Keratinocyte (primary cell): ENCODE measurements at regions not wholly inside any gene's neighbourhood (a gene's known extent, or its start where the extent isn't known, plus 50 kb on each side); places are given as distances from the start of the nearest gene placed in this dataset.
A peak's percentile ranks its signal among the peaks of the same experiment; 100 is the strongest.
"Not testable (repeated sequence)": the region's sequence is repeated elsewhere in the genome, so short reads cannot be mapped to it uniquely, and the experiment has no call there.

ENCODE experiments used
- DNase-seq: peaks from one replicate; pipeline ENCODE4 v3.0.0-alpha.2; 2011; ENCODE audit warnings: low read depth, missing footprints, low spot score
- FAIRE-seq: peaks from 2 replicates; lab custom pipeline; 2011; peaks lifted over from hg19 to GRCh38; lab: Jason Lieb, UNC
- H2AFZ ChIP-seq: 2 replicates; pipeline ENCODE4 v1.6.0; 2012; ENCODE audit warnings: low read length, control low read depth, inconsistent platforms; ENCODE audit not compliant: control insufficient read depth
- H3K27ac ChIP-seq: 2 replicates; pipeline ENCODE4 v1.5.1; 2011; ENCODE audit warnings: low read length; ENCODE audit not compliant: control insufficient read depth, insufficient read depth
- H3K27me3 ChIP-seq: 3 replicates; pipeline ENCODE4 v1.6.0; 2011; ENCODE audit warnings: low read length; ENCODE audit not compliant: control insufficient read depth, insufficient read depth; ENCODE audit errors: extremely low read depth
- H3K36me3 ChIP-seq, 2 experiments: 2 replicates in 1 of 2; 3 replicates in 1 of 2; pipeline ENCODE4 v1.5.1; 2011; ENCODE audit warnings: low read length in 2 of 2, mild to moderate bottlenecking in 1 of 2; ENCODE audit not compliant: control insufficient read depth in 2 of 2, insufficient read depth in 2 of 2; ENCODE audit errors: extremely low read depth in 1 of 2
- H3K4me1 ChIP-seq: 3 replicates; pipeline ENCODE4 v1.5.1; 2011; ENCODE audit warnings: low read length; ENCODE audit not compliant: control insufficient read depth, insufficient read depth; ENCODE audit errors: extremely low read depth
- H3K4me2 ChIP-seq: 3 replicates; pipeline ENCODE4 v1.6.0; 2011; ENCODE audit warnings: low read depth, low read length; ENCODE audit not compliant: control insufficient read depth, insufficient read depth; ENCODE audit errors: extremely low read depth
- H3K4me3 ChIP-seq, 3 experiments: fragments of 200-600 bp in 1 of 3; sonication (generic) in 1 of 3; 2 replicates in 2 of 3; 3 replicates in 1 of 3; pipeline ENCODE4 v1.5.1; 2011 to 2016; ENCODE audit warnings: low read length in 3 of 3, mild to moderate bottlenecking in 3 of 3, control low read depth in 2 of 3, inconsistent platforms in 1 of 3, low read depth in 1 of 3, mixed read lengths in 1 of 3, mixed run types in 1 of 3, moderate library complexity in 1 of 3; ENCODE audit not compliant: control insufficient read depth in 2 of 3, insufficient read depth in 2 of 3; ENCODE audit errors: extremely low read depth in 1 of 3
- H3K79me2 ChIP-seq: 2 replicates; pipeline ENCODE4 v1.6.0; 2012; ENCODE audit warnings: low read length; ENCODE audit not compliant: control insufficient read depth, insufficient read depth
- H3K9ac ChIP-seq: 3 replicates; pipeline ENCODE4 v1.6.0; 2011; ENCODE audit warnings: low read length; ENCODE audit not compliant: control insufficient read depth, insufficient read depth; ENCODE audit errors: extremely low read depth
- H3K9me1 ChIP-seq: 3 replicates; pipeline ENCODE4 v1.6.0; 2011; ENCODE audit warnings: low read length; ENCODE audit not compliant: control insufficient read depth, insufficient read depth; ENCODE audit errors: extremely low read depth
- H3K9me3 ChIP-seq: 2 replicates; pipeline ENCODE4 v1.5.1; 2012; ENCODE audit warnings: low read depth, low read length; ENCODE audit not compliant: control insufficient read depth
- H4K20me1 ChIP-seq: 3 replicates; pipeline ENCODE4 v1.6.0; 2011; ENCODE audit warnings: low read length; ENCODE audit not compliant: control insufficient read depth, insufficient read depth; ENCODE audit errors: extremely low read depth
- CTCF ChIP-seq, 3 experiments: IDR thresholded peaks in 1 of 3; conservative IDR thresholded peaks in 1 of 3; optimal IDR thresholded peaks in 1 of 3; 2 replicates in 2 of 3; 3 replicates in 1 of 3; pipeline versions ENCODE3 to v1.5.1; 2011; ENCODE audit warnings: low read length in 3 of 3, mild to moderate bottlenecking in 3 of 3, moderate library complexity in 2 of 3, control low read depth in 1 of 3, inconsistent platforms in 1 of 3; ENCODE audit not compliant: insufficient read depth in 2 of 3; ENCODE audit errors: extremely low read depth in 1 of 3
- EZH2 ChIP-seq: IDR thresholded peaks from one replicate; pipeline ENCODE4 v1.6.1; 2012; ENCODE audit warnings: inconsistent platforms, mild to moderate bottlenecking, low read length, moderate library complexity
- dilution Hi-C: fragments of 300-500 bp; cut with MboI; formaldehyde crosslinking; loops from one replicate; pipeline ENCODE4 v1.7.0; 2020; ENCODE audit warnings: low sequenced_read_pairs; ENCODE audit not compliant: extremely low pct_ligation_motif_present

- FAIRE-seq (no peak), DNase-seq (no peak)
- Histone ChIP-seq H3K4me1 (peaks cover 17% of the 10 kb centered on the region), H3K4me3 (no peak overlapping the region), H3K9me1 (no peaks in the 10 kb centered on the region), H3K9ac (no peak overlapping the region), H3K4me2 (no peak overlapping the region), H3K27me3 (no peaks in the 10 kb centered on the region), H3K9me3 (no peaks in the 10 kb centered on the region), H3K79me2 (no peaks in the 10 kb centered on the region), H3K27ac (no peak overlapping the region), H3K36me3 (no peaks in the 10 kb centered on the region), H2AFZ (no peak overlapping the region), H4K20me1 (no peaks in the 10 kb centered on the region)
- dilution Hi-C loops, result no loop called here
- TF ChIP-seq EZH2 (no peak), CTCF (optimal IDR thresholded peaks at IDR 0.05 in 1 of 3, IDR thresholded peaks at IDR 0.05 in 1 of 3, conservative IDR thresholded peaks at IDR 0.05 in 1 of 3; ENCODE audit: extremely low read depth in 1 of 3, insufficient read depth in 2 of 3, low read length in 3 of 3) (no peak)
These were observed 136.3 kb upstream of the DUSP22 start for GRCh38 chr6:156010-156409.

- H3K9me1 ChIP-seq, H3K27ac ChIP-seq, FAIRE-seq, dilution Hi-C loops, H3K4me3 ChIP-seq, H3K79me2 ChIP-seq, H3K36me3 ChIP-seq, H3K9me3 ChIP-seq, H4K20me1 ChIP-seq, DNase-seq, H2AFZ ChIP-seq, H3K9ac ChIP-seq, H3K27me3 ChIP-seq, H3K4me2 ChIP-seq: not testable (repeated sequence)
- peaks cover 17% of the 10 kb centered on the region for H3K4me1 ChIP-seq
These were observed 135.7 kb upstream of the DUSP22 start for GRCh38 chr6:156441-157140.

- H3K4me3 ChIP-seq, H3K9me1 ChIP-seq, H2AFZ ChIP-seq, H3K27me3 ChIP-seq, H3K9me3 ChIP-seq, H4K20me1 ChIP-seq, DNase-seq, H3K4me2 ChIP-seq, H3K79me2 ChIP-seq, FAIRE-seq, H3K36me3 ChIP-seq, dilution Hi-C loops, H3K9ac ChIP-seq, H3K27ac ChIP-seq: not testable (repeated sequence)
- H3K4me1 ChIP-seq, result peaks cover 17% of the 10 kb centered on the region
- TF ChIP-seq CTCF (optimal IDR thresholded peaks at IDR 0.05 in 1 of 3, IDR thresholded peaks at IDR 0.05 in 1 of 3, conservative IDR thresholded peaks at IDR 0.05 in 1 of 3; ENCODE audit: extremely low read depth in 1 of 3, insufficient read depth in 2 of 3, low read length in 3 of 3), result peak in 1 of 3 experiments; percentile 12
These were observed 135.1 kb upstream of the DUSP22 start for GRCh38 chr6:157176-157575.

- not testable (repeated sequence) for H3K4me3 ChIP-seq
These were observed 130.6 kb upstream of the DUSP22 start for GRCh38 chr6:161657-162056.

More at GRCh38 chr6:161657-162056, 130.6 kb upstream of the DUSP22 start:
- dilution Hi-C loops, H2AFZ ChIP-seq, H3K4me2 ChIP-seq, H3K9me1 ChIP-seq, DNase-seq, H3K27ac ChIP-seq, H4K20me1 ChIP-seq, H3K9ac ChIP-seq, FAIRE-seq, H3K27me3 ChIP-seq, H3K79me2 ChIP-seq, H3K9me3 ChIP-seq, H3K4me1 ChIP-seq, H3K36me3 ChIP-seq: not testable (repeated sequence)
